Fibroblast of villous mesenchyme (primary cell): ENCODE measurements at regions not wholly inside any gene's neighbourhood (a gene's known extent, or its start where the extent isn't known, plus 50 kb on each side); places are given as distances from the start of the nearest gene placed in this dataset.

ENCODE experiments used
- DNase-seq: peaks from one replicate; pipeline ENCODE4 v3.0.0-alpha.2; 2010; ENCODE audit warnings: low read depth
- H3K4me3 ChIP-seq: 2 replicates; pipeline ENCODE4 v1.5.1; 2011; ENCODE audit warnings: low read depth, mild to moderate bottlenecking, low read length
- CTCF ChIP-seq: IDR thresholded peaks from 2 replicates; pipeline ENCODE4 v1.5.1; 2012; ENCODE audit warnings: low read depth, mild to moderate bottlenecking, low read length; ENCODE audit not compliant: insufficient read depth

- DNase-seq: no peak
- H3K4me3 ChIP-seq: no peak overlapping the region
- no peak for TF ChIP-seq CTCF
Measured at GRCh38 chr13:62704875-62705274, 1289.2 kb upstream of the PCDH20 start.

GRCh38 chr13:62702502-62702901, 1286.9 kb upstream of the PCDH20 start:
- DNase-seq: no peak
- TF ChIP-seq CTCF: no peak
- no peak overlapping the region for H3K4me3 ChIP-seq

- TF ChIP-seq CTCF: no peak
- H3K4me3 ChIP-seq: no peak overlapping the region
- no peak for DNase-seq
Measured at GRCh38 chr13:62697701-62698100, 1282.1 kb upstream of the PCDH20 start.

GRCh38 chr13:62696490-62696889, 1280.8 kb upstream of the PCDH20 start:
- DNase-seq: no peak
- no peak overlapping the region for H3K4me3 ChIP-seq
- TF ChIP-seq CTCF: no peak

GRCh38 chr13:62687732-62688131, 1272.1 kb upstream of the PCDH20 start:
- no peak for TF ChIP-seq CTCF

GRCh38 chr13:62684359-62684758, 1268.7 kb upstream of the PCDH20 start:
- DNase-seq: no peak

More at GRCh38 chr13:62687732-62688131, 1272.1 kb upstream of the PCDH20 start:
- H3K4me3 ChIP-seq: no peak overlapping the region
- no peak for DNase-seq

More at GRCh38 chr13:62684359-62684758, 1268.7 kb upstream of the PCDH20 start:
- TF ChIP-seq CTCF: no peak
- H3K4me3 ChIP-seq: no peak overlapping the region
